ENCODE measurements at regions not wholly inside any gene's neighbourhood (a gene's known extent, or its start where the extent isn't known, plus 50 kb on each side); places are given as distances from the start of the nearest gene placed in this dataset.
"Not testable (repeated sequence)": the region's sequence is repeated elsewhere in the genome, so short reads cannot be mapped to it uniquely, and the experiment has no call there.

GRCh38 chr5:121033334-121033733, 569.2 kb downstream of the PRR16 start:
- no peaks in the 10 kb centered on the region for H3K9me3 ChIP-seq (ENCODE audit: low read length)
- H3K4me1 ChIP-seq (ENCODE audit: insufficient read depth, low read length), result no peaks in the 10 kb centered on the region
- H3K36me3 ChIP-seq (ENCODE audit: insufficient read depth, low read length), result no peaks in the 10 kb centered on the region
- H3K4me3 ChIP-seq (ENCODE audit: low read depth in 1 of 2, low read length in 2 of 2), result no peak overlapping the region
- H3K27ac ChIP-seq (ENCODE audit: low read depth, low read length), result no peak overlapping the region
- H3K27me3 ChIP-seq (ENCODE audit: control insufficient read depth in 1 of 2, insufficient read depth in 2 of 2, low read length in 2 of 2), result no peaks in the 10 kb centered on the region
- no peak overlapping the region for H3K9ac ChIP-seq (ENCODE audit: low read length)

GRCh38 chr5:121038438-121038837, 574.3 kb downstream of the PRR16 start:
- no peaks in the 10 kb centered on the region for H3K9me3 ChIP-seq (ENCODE audit: low read length)
- no peaks in the 10 kb centered on the region for H3K36me3 ChIP-seq (ENCODE audit: insufficient read depth, low read length)
- no peaks in the 10 kb centered on the region for H3K4me1 ChIP-seq (ENCODE audit: insufficient read depth, low read length)
- no peak overlapping the region for H3K9ac ChIP-seq (ENCODE audit: low read length)
- H3K27me3 ChIP-seq (ENCODE audit: control insufficient read depth in 1 of 2, insufficient read depth in 2 of 2, low read length in 2 of 2), result no peaks in the 10 kb centered on the region
- no peak overlapping the region for H3K27ac ChIP-seq (ENCODE audit: low read depth, low read length)
- no peak overlapping the region for H3K4me3 ChIP-seq (ENCODE audit: low read depth in 1 of 2, low read length in 2 of 2)

- Histone ChIP-seq H3K27ac (ENCODE audit: low read depth, low read length) (no peak overlapping the region), H3K4me1 (ENCODE audit: insufficient read depth, low read length) (no peaks in the 10 kb centered on the region), H3K4me3 (ENCODE audit: low read depth in 1 of 2, low read length in 2 of 2) (no peak overlapping the region), H3K9ac (ENCODE audit: low read length) (no peak overlapping the region), H3K36me3 (ENCODE audit: insufficient read depth, low read length) (no peaks in the 10 kb centered on the region), H3K27me3 (ENCODE audit: control insufficient read depth in 1 of 2, insufficient read depth in 2 of 2, low read length in 2 of 2) (no peaks in the 10 kb centered on the region), H3K9me3 (ENCODE audit: low read length) (no peaks in the 10 kb centered on the region)
Measured at GRCh38 chr5:121049971-121050370, 585.9 kb downstream of the PRR16 start.

- Histone ChIP-seq H3K4me3 (ENCODE audit: low read depth in 1 of 2, low read length in 2 of 2) (no peak overlapping the region), H3K9me3 (ENCODE audit: low read length) (no peaks in the 10 kb centered on the region), H3K27me3 (ENCODE audit: control insufficient read depth in 1 of 2, insufficient read depth in 2 of 2, low read length in 2 of 2) (no peaks in the 10 kb centered on the region), H3K4me1 (ENCODE audit: insufficient read depth, low read length) (no peaks in the 10 kb centered on the region), H3K27ac (ENCODE audit: low read depth, low read length) (no peak overlapping the region), H3K9ac (ENCODE audit: low read length) (no peak overlapping the region), H3K36me3 (ENCODE audit: insufficient read depth, low read length) (no peaks in the 10 kb centered on the region)
Measured at GRCh38 chr5:121053055-121053985, 589.2 kb downstream of the PRR16 start.

GRCh38 chr5:121055586-121055985, 591.5 kb downstream of the PRR16 start:
- Histone ChIP-seq H3K27me3 (ENCODE audit: control insufficient read depth in 1 of 2, insufficient read depth in 2 of 2, low read length in 2 of 2) (no peaks in the 10 kb centered on the region), H3K36me3 (ENCODE audit: insufficient read depth, low read length) (no peaks in the 10 kb centered on the region), H3K4me1 (ENCODE audit: insufficient read depth, low read length) (no peaks in the 10 kb centered on the region), H3K9me3 (ENCODE audit: low read length) (no peaks in the 10 kb centered on the region), H3K4me3 (ENCODE audit: low read depth in 1 of 2, low read length in 2 of 2) (no peak overlapping the region), H3K27ac (ENCODE audit: low read depth, low read length) (no peak overlapping the region), H3K9ac (ENCODE audit: low read length) (no peak overlapping the region)

- not testable (repeated sequence) for H3K4me3 ChIP-seq (ENCODE audit: low read depth in 1 of 2, low read length in 2 of 2); H3K27me3 ChIP-seq (ENCODE audit: control insufficient read depth in 1 of 2, insufficient read depth in 2 of 2, low read length in 2 of 2); H3K4me1 ChIP-seq (ENCODE audit: insufficient read depth, low read length); H3K9ac ChIP-seq (ENCODE audit: low read length); H3K36me3 ChIP-seq (ENCODE audit: insufficient read depth, low read length); H3K27ac ChIP-seq (ENCODE audit: low read depth, low read length); H3K9me3 ChIP-seq (ENCODE audit: low read length)
Measured at GRCh38 chr5:121064241-121064640, 600.1 kb downstream of the PRR16 start.

GRCh38 chr5:121086671-121087070, 622.6 kb downstream of the PRR16 start:
- Histone ChIP-seq H3K4me3 (ENCODE audit: low read depth in 1 of 2, low read length in 2 of 2) (no peak overlapping the region), H3K9ac (ENCODE audit: low read length) (no peak overlapping the region), H3K27ac (ENCODE audit: low read depth, low read length) (no peak overlapping the region), H3K4me1 (ENCODE audit: insufficient read depth, low read length) (no peaks in the 10 kb centered on the region), H3K36me3 (ENCODE audit: insufficient read depth, low read length) (no peaks in the 10 kb centered on the region), H3K9me3 (ENCODE audit: low read length) (no peaks in the 10 kb centered on the region), H3K27me3 (ENCODE audit: control insufficient read depth in 1 of 2, insufficient read depth in 2 of 2, low read length in 2 of 2) (no peaks in the 10 kb centered on the region)

- H3K4me3 ChIP-seq (ENCODE audit: low read depth in 1 of 2, low read length in 2 of 2), result no peak overlapping the region
- no peak overlapping the region for H3K27ac ChIP-seq (ENCODE audit: low read depth, low read length)
- H3K4me1 ChIP-seq (ENCODE audit: insufficient read depth, low read length), result no peaks in the 10 kb centered on the region
- no peaks in the 10 kb centered on the region for H3K27me3 ChIP-seq (ENCODE audit: control insufficient read depth in 1 of 2, insufficient read depth in 2 of 2, low read length in 2 of 2)
- H3K36me3 ChIP-seq (ENCODE audit: insufficient read depth, low read length), result no peaks in the 10 kb centered on the region
- H3K9me3 ChIP-seq (ENCODE audit: low read length), result no peaks in the 10 kb centered on the region
- H3K9ac ChIP-seq (ENCODE audit: low read length), result no peak overlapping the region
Measured at GRCh38 chr5:121087560-121087959, 623.5 kb downstream of the PRR16 start.

- Histone ChIP-seq H3K4me1 (ENCODE audit: insufficient read depth, low read length) (no peaks in the 10 kb centered on the region), H3K27me3 (ENCODE audit: control insufficient read depth in 1 of 2, insufficient read depth in 2 of 2, low read length in 2 of 2) (no peaks in the 10 kb centered on the region), H3K36me3 (ENCODE audit: insufficient read depth, low read length) (no peaks in the 10 kb centered on the region), H3K4me3 (ENCODE audit: low read depth in 1 of 2, low read length in 2 of 2) (no peak overlapping the region), H3K9me3 (ENCODE audit: low read length) (no peaks in the 10 kb centered on the region), H3K9ac (ENCODE audit: low read length) (no peak overlapping the region), H3K27ac (ENCODE audit: low read depth, low read length) (no peak overlapping the region)
Measured at GRCh38 chr5:121088341-121088740, 624.2 kb downstream of the PRR16 start.

- no peaks in the 10 kb centered on the region for H3K36me3 ChIP-seq (ENCODE audit: insufficient read depth, low read length)
- no peaks in the 10 kb centered on the region for H3K4me1 ChIP-seq (ENCODE audit: insufficient read depth, low read length)
Measured at GRCh38 chr5:121090822-121091221, 626.7 kb downstream of the PRR16 start.

GRCh38 chr5:121100931-121101330, 636.8 kb downstream of the PRR16 start:
- no peaks in the 10 kb centered on the region for H3K36me3 ChIP-seq (ENCODE audit: insufficient read depth, low read length)
- no peak overlapping the region for H3K4me3 ChIP-seq (ENCODE audit: low read depth in 1 of 2, low read length in 2 of 2)
- H3K9me3 ChIP-seq (ENCODE audit: low read length), result no peaks in the 10 kb centered on the region
- no peaks in the 10 kb centered on the region for H3K27me3 ChIP-seq (ENCODE audit: control insufficient read depth in 1 of 2, insufficient read depth in 2 of 2, low read length in 2 of 2)
- no peak overlapping the region for H3K27ac ChIP-seq (ENCODE audit: low read depth, low read length)
- no peak overlapping the region for H3K9ac ChIP-seq (ENCODE audit: low read length)
- H3K4me1 ChIP-seq (ENCODE audit: insufficient read depth, low read length), result no peaks in the 10 kb centered on the region

More at GRCh38 chr5:121090822-121091221, 626.7 kb downstream of the PRR16 start:
- no peaks in the 10 kb centered on the region for H3K9me3 ChIP-seq (ENCODE audit: low read length)
- no peak overlapping the region for H3K27ac ChIP-seq (ENCODE audit: low read depth, low read length)
- no peaks in the 10 kb centered on the region for H3K27me3 ChIP-seq (ENCODE audit: control insufficient read depth in 1 of 2, insufficient read depth in 2 of 2, low read length in 2 of 2)
- no peak overlapping the region for H3K4me3 ChIP-seq (ENCODE audit: low read depth in 1 of 2, low read length in 2 of 2)
- no peak overlapping the region for H3K9ac ChIP-seq (ENCODE audit: low read length)

- H3K27me3 ChIP-seq (ENCODE audit: control insufficient read depth in 1 of 2, insufficient read depth in 2 of 2, low read length in 2 of 2), result no peaks in the 10 kb centered on the region
- H3K4me1 ChIP-seq (ENCODE audit: insufficient read depth, low read length), result no peaks in the 10 kb centered on the region
- no peak overlapping the region for H3K27ac ChIP-seq (ENCODE audit: low read depth, low read length)
- H3K9me3 ChIP-seq (ENCODE audit: low read length), result no peaks in the 10 kb centered on the region
- H3K9ac ChIP-seq (ENCODE audit: low read length), result no peak overlapping the region
- no peak overlapping the region for H3K4me3 ChIP-seq (ENCODE audit: low read depth in 1 of 2, low read length in 2 of 2)
- H3K36me3 ChIP-seq (ENCODE audit: insufficient read depth, low read length), result no peaks in the 10 kb centered on the region
Measured at GRCh38 chr5:121105921-121106320, 641.8 kb downstream of the PRR16 start.

All from muscle layer of colon (tissue), 2 donors.